GM21367 (cell line): ENCODE measurements at regions not wholly inside any gene's neighbourhood (a gene's known extent, or its start where the extent isn't known, plus 50 kb on each side); places are given as distances from the start of the nearest gene placed in this dataset.

Source experiments
- ATAC-seq: cut with Tn5 transposase; IDR thresholded peaks from one replicate; pipeline ENCODE4 v1.9.1; 2021; ENCODE audit not compliant: unreplicated experiment

DNA sequence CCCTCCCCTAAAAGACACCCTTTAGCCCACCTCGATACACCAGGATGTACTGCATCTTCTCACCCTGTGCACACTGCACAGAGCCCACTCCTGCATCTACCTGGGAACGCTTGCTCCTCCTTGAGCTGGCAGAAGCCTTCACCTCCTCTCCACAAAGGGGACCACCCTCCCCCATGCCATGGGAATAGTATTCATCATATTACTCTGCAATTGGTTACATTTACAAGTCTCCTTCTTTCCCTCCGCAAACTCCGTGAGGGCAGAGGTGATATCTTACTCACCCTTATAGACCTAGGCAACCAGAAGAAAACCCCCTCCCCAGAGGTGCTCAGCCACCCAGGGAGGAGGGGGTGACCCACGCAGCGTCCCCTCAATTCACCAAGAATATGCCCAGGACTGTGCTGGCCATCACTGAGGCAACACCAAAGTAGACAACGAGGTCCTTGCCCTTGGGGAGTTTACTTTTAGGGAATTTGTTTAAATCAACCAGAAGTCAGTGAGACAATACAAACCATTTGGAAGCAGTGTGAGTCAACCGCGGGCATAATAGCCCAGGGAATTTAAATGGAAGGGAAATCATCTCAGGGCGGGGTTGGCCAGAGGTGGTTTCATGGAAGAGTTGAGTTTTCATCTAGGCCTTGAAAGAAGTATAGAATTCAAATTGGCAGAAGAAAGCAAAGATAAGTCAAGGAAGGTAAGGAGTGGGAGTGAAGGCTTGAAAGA is 214.5 kb downstream of the BARX2 start:
- ATAC-seq = no peak

DNA sequence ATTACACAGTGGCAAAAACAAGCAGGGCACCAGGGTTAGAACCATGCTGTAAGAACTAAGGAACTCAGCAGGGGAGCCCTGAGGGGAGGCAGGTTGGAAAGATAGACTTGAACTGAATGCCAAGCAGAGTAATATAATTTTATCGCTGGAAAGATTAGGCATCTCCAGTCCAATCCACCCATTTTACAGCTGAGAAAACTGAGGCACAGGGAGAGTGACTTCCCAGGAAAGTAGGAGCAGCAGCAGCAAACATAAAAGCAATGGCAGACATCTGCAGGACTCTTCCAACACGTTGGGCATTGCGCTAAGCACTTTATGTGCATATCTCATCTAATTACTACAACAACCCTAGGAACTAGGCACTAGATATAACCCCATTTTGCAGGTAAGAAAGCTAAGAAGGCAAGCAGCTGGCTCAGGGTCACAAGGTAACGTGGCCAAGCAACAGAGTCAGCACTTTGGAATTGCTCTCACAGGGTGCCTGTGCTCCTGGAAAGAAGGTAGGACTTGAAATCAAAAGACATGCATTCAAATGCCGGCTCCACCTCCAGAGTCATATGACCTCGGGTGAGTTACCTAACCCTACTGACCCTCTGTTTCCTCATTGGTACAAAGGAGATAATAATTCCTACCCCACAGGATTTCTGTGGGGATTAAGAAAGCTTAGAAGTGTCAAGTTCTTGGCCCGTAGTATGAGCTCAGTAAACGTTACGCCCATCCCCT is 215.3 kb downstream of the BARX2 start:
- no peak for ATAC-seq

DNA sequence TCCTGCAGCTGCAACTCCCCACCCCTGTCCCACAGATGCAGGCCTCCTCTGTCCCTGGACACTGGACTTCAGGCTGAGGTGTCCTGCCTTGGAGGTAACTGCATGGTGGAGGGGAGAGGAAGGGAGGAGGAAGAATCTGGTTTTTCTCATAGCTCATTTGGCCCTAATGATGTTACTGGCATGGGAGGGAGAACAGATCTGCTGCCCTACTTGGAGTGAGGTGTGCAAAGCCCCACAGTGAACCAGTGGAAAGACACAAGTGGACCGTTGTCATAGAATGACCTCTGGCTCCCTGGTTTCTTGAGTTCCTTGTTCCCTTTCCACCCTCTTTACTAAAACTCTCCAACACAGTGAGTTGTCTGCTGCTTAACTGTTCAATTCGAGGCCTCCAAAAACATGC is 215.9 kb downstream of the BARX2 start:
- ATAC-seq = no peak

DNA sequence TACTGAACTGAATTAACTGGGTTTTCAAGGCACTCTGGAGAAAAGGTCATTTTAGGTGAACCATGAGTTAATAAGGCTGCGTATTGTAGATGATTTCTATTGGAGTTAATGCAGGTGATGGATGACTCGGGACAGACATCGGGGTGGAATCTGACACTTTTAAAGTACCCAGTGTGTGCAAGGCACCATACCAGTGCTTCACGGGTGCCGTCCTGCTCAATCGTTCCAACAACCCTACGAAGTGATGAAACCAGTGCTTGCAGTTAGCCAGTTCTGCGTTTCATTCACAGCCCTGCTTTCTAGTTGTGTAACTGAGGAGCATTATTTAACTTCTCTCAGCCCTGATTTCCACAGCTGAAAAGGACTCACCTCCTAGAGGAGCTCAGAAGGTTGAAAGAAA is 216.5 kb downstream of the BARX2 start:
- ATAC-seq = no peak

GRCh38 chr11:129593098-129593497 is 217.4 kb downstream of the BARX2 start:
- no peak for ATAC-seq

DNA sequence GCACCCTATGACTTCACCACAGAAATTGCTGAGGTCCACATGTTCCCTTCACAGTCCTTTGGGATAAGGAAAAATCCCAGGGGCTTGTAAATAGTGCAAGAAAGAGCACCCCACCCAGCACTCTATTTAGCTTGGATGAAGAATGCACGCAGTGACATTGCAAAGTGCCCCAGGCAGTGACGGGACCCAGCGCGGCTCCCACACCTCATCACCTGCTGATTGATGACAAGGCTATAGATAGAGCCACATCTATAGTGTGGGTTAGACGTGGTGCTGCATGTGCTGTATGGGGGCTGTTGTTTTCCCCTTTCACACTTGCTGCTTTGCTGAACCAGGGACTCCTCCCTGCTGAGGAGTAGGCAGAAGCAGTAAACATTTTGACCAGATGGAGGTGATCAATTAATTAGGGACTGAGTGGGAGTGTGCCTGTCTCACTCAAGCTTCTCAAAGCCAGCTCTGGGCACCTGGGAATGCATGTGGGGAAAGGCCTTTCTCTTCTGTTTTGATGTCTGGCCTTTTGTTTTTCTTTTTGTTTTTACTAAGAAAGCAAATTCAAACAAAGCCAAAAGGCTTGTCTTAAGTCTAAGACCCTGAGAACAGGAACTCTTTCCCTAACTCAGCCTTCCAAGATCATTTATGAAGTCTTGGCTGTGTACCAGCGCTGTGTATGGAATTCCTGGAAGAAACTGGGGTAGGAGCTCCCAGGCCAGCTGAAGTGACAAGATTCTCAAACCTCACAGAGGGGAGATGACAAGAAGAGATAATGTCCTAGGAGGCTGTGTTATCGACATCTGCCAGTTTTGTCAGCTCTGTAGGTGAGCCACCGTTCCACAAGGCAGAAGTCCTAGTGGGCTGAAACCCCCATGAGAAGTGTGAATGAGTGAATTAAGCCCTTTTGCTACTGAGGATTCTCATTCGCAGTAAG is 219.7 kb downstream of the BARX2 start:
- no peak for ATAC-seq

- ATAC-seq = no peak
These were observed 219.3 kb upstream of the TMEM45B start for GRCh38 chr11:129596351-129596750.

DNA sequence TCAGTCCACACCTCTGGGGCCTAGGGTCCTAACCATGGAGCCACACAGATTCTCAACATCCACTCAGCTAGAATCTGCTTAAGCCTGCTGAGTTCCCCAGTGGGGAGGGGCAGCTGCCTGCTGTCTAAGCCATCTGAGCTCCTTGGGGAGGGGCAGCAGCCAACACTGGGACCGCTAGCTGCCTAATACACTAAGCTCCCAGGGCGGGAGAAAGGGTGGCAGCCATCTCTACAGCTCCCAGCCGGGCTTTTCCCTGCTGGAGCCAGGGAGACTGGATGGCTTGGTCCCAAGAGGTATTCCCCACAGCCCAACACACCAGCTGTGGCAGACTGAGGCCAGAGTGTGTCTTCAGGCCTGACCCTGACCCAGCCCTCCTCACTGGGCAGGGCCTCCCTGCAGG is 217.3 kb upstream of the TMEM45B start:
- ATAC-seq = no peak

- no peak for ATAC-seq
These were observed 209.8 kb upstream of the TMEM45B start for GRCh38 chr11:129605815-129606214.

DNA sequence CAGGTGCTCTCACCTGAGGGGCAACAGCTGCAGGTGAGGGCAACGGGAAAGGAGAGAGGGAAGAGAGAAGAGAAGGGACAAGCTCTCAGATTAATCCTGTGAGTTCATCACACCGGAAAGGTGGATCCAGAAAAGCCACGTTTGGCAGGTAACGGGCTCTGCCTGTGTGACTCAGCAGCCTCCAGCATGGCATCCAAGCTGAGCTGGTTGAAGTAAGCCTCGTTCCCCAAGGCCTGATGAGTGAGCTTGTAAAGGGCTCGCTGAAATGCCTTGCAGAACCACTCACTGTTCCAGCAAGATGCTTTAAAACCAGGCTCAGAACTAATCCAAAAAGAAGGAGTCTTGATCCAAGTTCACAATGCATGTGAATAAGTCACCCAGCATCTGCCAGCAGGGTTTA is 206.9 kb upstream of the TMEM45B start:
- no peak for ATAC-seq

GRCh38 chr11:129610125-129610524 is 205.5 kb upstream of the TMEM45B start:
- no peak for ATAC-seq

- ATAC-seq = no peak
These were observed 205.1 kb upstream of the TMEM45B start for GRCh38 chr11:129610545-129610944.

DNA sequence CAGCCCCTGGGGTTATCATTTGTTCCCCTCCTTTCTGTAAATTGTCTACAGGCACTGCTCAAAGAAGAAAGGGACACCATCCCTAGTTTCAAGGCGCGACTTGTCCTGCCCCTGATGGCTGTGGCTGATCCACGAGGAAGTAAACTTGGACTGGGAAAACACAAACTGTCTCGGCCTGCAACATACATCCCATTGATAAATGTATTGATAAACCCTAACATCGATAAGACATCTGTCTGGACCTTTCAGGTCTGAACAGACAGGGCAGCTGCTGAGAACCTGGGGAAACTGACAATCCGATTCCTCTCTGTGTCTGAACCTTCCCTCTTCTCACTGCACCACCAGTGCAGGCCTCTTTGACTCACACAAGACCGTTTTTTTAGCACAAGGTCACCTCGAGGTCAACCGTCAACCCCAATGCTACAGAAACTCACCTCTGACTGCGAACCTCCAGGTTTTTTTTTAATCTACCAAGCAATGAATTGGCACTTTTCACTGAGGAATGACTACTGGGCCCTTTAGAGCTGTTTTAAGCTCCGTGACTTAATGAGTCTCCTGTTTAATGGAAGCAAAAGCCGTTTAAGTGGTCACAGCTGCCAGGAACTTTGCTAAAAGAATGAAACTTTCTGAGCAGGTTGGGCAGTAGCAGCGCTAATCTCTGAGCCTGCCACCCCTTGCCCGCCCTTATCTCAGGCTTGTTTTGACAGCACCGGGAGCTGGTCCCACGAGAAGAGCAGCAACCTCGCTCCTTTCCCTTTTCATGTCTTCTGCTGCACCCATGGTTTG is 203.8 kb upstream of the TMEM45B start:
- no peak for ATAC-seq

DNA sequence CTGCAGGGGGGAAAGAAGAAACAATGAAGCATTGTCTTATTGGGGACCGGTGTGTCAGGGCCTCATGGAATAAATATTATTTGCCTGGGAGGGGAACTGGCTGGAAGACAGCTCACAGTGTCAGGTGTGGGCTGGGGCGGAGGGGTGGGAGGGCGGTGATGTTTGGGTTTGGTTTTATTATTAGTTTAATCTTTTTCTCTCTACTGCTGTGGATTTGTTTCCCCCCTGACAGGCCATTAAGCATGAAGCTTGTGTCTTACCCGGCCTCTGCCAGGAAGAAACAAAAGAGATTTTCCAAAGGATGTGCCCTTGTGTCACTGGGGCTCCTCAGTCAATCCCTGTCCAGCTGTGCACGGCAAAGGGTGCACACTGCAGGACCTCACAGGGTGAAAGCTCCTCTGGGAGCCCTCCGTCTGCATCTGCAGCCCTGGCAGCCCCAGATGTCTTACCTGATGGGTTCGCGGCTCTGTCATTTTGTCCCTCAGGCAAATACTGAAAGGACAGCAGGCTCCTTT is 203.1 kb upstream of the TMEM45B start:
- no peak for ATAC-seq

- ATAC-seq = no peak
These were observed 202.6 kb upstream of the TMEM45B start for GRCh38 chr11:129613071-129613470.

GRCh38 chr11:129614256-129614944 is 201.2 kb upstream of the TMEM45B start:
- no peak for ATAC-seq

- ATAC-seq = no peak
These were observed 197.5 kb upstream of the TMEM45B start for GRCh38 chr11:129618046-129618569.

GRCh38 chr11:129620237-129621104 is 195.2 kb upstream of the TMEM45B start:
- no peak for ATAC-seq

DNA sequence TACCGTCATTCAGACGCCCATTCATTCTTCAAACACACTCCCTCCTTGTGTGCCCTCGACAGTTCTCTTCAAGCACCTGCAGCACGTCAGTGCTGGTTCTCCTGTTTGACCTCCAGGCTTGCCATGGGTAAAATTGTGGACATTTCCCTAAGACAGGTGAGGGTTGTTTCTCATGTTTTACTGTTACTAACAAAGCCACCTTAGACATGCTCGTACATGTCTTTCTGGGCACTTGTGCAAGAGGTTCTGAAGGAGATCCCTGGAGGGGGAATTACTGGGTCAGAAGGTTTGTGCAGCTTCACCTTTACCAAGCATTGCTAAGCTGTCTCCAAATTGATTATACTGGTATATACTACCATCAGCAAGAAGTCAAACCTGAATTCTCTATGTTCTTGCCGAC is 189.7 kb upstream of the TMEM45B start:
- ATAC-seq = no peak
